Omental fat pad (tissue), 3 donors: ENCODE measurements at regions not wholly inside any gene's neighbourhood (a gene's known extent, or its start where the extent isn't known, plus 50 kb on each side); places are given as distances from the start of the nearest gene placed in this dataset. TPM values are rescaled to one million over a fixed set of nuclear protein-coding genes. Genes with fewer than 3 reads are reported as not detected.

Experiments
- ATAC-seq: fragments of 150-250 bp; one replicate; pipeline ENCODE4 v1.9.1; 2016; ENCODE audit warnings: mild to moderate bottlenecking, moderate library complexity; ENCODE audit not compliant: low FRiP score
- DNase-seq: peaks from one replicate; pipeline ENCODE4 v3.0.0-alpha.2; 2019; ENCODE audit warnings: low spot score
- small RNA-seq: library from RNA; depleted of rRNA; stranded (forward); fragments of <200 nt; gene quantifications from one replicate; pipeline ENCODE3, GENCODE V24; 2016
- TF ChIP-seq, protein P1 (sequence below), 3 donors: fragments of 450-650 bp; IDR thresholded peaks; one replicate each; pipeline ENCODE4 v1.5.1; 2016 to 2017; ENCODE audit warnings: antibody characterized with exemption in 3 of 3, mild to moderate bottlenecking in 3 of 3, moderate library complexity in 2 of 3

DNA sequence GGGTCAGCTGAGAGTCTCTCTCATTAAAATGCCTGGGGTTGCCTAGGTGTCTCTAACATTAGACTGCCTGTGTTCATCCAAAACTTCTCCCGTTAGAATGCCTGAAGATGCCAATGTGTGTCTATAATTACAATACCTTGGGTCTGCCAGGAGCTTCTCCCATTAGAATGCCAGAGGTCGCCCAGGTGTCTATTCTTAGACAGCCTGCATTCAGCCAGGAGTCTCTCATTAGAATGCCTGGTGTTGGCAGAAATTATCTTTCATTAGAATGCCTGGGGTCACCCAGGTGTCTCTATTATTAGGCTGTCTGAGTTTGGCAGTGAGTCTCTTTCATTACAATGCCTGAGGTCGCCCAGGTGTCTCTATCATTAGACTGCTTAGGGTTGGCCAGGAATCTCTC, 1560.2 kb downstream of the UQCRFS1 start:
- no peak for ATAC-seq
- DNase-seq: no peak
- TF ChIP-seq, protein P1, sequence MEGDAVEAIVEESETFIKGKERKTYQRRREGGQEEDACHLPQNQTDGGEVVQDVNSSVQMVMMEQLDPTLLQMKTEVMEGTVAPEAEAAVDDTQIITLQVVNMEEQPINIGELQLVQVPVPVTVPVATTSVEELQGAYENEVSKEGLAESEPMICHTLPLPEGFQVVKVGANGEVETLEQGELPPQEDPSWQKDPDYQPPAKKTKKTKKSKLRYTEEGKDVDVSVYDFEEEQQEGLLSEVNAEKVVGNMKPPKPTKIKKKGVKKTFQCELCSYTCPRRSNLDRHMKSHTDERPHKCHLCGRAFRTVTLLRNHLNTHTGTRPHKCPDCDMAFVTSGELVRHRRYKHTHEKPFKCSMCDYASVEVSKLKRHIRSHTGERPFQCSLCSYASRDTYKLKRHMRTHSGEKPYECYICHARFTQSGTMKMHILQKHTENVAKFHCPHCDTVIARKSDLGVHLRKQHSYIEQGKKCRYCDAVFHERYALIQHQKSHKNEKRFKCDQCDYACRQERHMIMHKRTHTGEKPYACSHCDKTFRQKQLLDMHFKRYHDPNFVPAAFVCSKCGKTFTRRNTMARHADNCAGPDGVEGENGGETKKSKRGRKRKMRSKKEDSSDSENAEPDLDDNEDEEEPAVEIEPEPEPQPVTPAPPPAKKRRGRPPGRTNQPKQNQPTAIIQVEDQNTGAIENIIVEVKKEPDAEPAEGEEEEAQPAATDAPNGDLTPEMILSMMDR (IDR thresholded peaks at IDR 0.05): no peak

DNA sequence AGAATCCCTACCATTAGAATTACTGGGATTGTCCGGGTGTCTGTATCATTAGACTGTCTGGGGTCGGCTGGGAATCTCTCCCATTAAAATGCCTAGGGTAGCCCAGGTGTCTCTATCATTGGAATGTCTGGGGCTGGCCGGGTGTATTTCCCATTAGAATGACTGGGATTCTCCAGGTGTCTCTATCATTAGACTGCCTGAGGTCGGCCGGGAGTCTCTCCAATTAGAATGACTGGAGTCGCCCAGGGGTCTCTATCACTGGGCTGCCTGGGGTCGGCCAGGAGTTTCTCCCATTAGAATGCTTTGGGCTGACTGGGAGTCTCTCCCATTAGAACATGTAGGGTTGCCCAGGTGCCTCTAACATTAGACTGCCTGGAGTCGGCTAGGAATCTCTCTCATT, 1560.7 kb downstream of the UQCRFS1 start:
- ATAC-seq (no peak), DNase-seq (no peak)
- TF ChIP-seq, protein P1 (IDR thresholded peaks at IDR 0.05): no peak

DNA sequence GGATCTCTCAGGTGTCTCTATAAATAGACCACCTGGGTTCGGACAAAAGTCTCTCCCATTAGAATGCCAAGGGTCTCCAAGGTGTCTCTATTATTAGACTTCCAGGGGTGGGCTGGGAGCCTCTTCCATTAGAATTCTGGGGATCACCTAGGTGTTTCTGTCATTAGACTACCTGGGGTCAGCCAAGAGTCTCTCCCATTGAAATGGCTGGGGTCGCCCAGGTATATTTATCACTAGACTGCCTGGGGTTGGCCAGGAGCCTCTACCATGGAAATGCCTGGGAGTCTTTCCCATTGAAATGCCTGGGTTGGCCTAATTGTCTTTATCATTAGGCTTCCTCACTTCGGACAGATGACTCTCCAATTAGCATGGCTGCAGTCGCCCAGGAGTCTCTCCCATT, 1565.5 kb downstream of the UQCRFS1 start:
- DNase-seq (no peak), ATAC-seq (no peak)
- TF ChIP-seq, protein P1 (IDR thresholded peaks at IDR 0.05): no peak

DNA sequence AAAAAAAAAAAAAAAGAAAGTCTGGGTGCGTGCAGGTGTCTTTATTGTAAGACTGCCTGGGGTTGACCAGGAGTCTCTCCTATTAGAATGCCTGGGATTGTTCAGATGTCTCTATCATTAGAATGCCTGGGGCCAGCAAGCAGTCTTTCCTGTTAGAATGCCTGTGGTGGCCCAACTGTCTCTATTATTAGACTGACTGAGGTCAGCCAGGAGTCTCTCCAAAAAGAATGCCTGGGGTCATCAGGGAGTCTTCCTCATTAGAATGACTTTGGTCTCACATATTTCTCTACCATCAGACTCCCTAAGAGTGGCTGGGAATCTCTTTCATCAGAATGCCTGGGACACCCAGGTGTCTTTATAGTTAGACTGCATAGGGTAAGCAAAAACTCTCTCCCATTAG, 1577.5 kb downstream of the UQCRFS1 start:
- no peak for DNase-seq
- TF ChIP-seq, protein P1 (IDR thresholded peaks at IDR 0.05): no peak
- no peak for ATAC-seq

DNA sequence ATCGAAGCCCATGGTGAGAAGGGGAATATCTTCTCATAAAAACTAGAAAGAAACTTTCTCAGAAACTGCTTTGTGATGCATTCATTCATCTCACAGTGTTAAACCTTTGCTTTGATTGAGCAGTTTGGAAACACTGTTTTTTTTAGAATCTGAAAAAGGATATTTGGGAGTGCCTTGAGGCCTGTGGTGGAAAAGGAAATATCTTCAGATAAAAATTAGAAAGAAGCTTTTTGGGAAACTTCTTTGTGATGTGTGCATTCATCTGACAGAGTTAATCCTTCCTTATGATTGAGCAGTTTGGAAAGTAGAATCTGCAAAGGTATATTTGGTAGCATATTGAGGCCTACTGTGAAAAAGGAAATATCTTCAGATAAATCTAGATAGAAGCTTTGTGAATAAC, 1594.9 kb downstream of the UQCRFS1 start:
- no peak for DNase-seq
- TF ChIP-seq, protein P1 (IDR thresholded peaks at IDR 0.05): no peak
- no peak for ATAC-seq

DNA sequence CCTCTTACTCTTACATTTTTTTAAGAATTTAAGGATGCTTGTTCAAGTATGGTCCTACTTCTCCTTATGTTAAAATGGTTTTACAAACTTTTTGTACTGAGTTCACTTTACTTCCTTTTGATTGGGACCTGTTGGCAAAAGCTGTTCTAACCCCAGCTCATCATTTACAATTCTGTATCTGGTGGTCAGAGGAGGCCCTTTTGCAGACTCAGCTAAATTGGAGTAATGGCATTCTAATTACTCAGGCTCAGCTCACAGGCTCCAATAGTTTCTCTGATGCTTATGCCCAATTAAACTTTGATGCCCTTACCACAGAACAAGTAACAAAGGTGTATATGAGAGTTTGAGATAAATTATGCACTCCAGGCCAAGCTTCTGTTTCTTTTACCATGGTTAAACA, 1632.0 kb downstream of the UQCRFS1 start:
- TF ChIP-seq, protein P1 (IDR thresholded peaks at IDR 0.05): no peak
- ATAC-seq (no peak), DNase-seq (no peak)

Small RNAs in the stretch of these regions (small RNA-seq; reads per million reads assigned to genes)
- gene AC006504.6: not detected
- gene RNA5SP470: not detected
